ENCODE measurements at regions not wholly inside any gene's neighbourhood (a gene's known extent, or its start where the extent isn't known, plus 50 kb on each side); places are given as distances from the start of the nearest gene placed in this dataset.

DNA sequence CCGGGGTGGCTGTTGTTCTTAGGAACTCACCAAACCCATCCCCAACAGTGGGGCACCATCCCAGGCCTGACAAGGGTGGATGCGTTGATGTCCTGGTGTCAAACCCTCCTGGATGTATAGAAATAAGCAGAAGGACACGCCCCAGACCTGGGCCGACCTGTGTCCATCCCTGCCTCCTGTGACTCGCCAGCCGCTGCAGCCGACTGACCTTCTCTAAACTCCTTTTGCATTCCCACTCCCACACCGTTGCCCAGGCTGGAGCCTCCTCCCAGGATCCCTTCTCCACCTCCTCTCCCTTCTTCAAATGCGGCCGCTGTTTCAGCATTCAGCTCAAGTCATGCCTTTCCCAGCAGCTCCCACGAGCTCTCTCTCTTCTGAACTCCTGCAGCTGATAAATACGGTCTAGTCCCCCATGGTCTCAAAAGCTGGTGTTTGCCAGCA lies 213.2 kb upstream of the IER5L start:
- BruUV-seq (replicated peaks): no TSS peak
- CTCF ChIA-PET: no interaction called here
- H3K27me3 ChIP-seq (ENCODE audit: insufficient read depth, low read depth): no peaks in the 10 kb centered on the region

DNA sequence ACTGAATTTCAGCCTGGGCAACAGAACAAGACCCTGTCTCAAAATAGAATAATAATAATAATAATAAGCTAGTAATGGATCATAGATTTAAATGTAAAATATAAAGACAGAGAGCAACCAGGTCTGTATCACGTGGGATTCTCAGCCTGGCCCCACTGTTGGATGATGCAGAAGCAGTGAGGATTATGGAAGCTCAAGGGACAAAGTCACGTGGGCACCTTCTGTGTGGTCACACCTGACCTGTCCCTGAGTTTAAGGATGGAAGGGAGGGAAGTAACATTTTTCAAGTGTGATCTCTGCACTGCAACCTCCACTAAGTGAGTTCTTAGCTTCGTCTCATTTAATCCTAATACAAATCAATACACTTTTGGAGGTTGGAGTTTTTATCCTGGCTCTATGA lies 212.5 kb upstream of the IER5L start:
- intact Hi-C loops (cut with micrococcal nuclease; ENCODE audit: unreplicated experiment): no loop called here
- Histone ChIP-seq H3K4me2 (no peak overlapping the region), H3K27me3 (ENCODE audit: insufficient read depth, low read depth) (no peaks in the 10 kb centered on the region), H3K9me3 (ENCODE audit: insufficient read depth, low read depth) (no peaks in the 10 kb centered on the region), H3K79me2 (ENCODE audit: low read depth) (no peaks in the 10 kb centered on the region), H3F3A (ENCODE audit: insufficient read depth, low read depth) (peaks cover 5% of the 10 kb centered on the region; the same call in 1 of the 2 replicates), H3K36me3 (ENCODE audit: low read depth) (no peaks in the 10 kb centered on the region), H3K27ac (no peak overlapping the region), H3K4me3 (no peak overlapping the region), H3K4me1 (replicated peaks; ENCODE audit: insufficient read depth) (no peaks in the 10 kb centered on the region), H4K20me1 (ENCODE audit: insufficient read depth) (no peaks in the 10 kb centered on the region), H2AFZ (no peak overlapping the region), H3K9me2 (ENCODE audit: insufficient read depth) (no peaks in the 10 kb centered on the region)
- ChIA-PET POLR2A (ENCODE audit: unreplicated experiment) (no interaction called here), CTCF (no interaction called here)
- TF ChIP-seq EZH2 (IDR thresholded peaks at IDR 0.05; ENCODE audit: low read depth): no peak
- TF ChIP-seq, protein P1, sequence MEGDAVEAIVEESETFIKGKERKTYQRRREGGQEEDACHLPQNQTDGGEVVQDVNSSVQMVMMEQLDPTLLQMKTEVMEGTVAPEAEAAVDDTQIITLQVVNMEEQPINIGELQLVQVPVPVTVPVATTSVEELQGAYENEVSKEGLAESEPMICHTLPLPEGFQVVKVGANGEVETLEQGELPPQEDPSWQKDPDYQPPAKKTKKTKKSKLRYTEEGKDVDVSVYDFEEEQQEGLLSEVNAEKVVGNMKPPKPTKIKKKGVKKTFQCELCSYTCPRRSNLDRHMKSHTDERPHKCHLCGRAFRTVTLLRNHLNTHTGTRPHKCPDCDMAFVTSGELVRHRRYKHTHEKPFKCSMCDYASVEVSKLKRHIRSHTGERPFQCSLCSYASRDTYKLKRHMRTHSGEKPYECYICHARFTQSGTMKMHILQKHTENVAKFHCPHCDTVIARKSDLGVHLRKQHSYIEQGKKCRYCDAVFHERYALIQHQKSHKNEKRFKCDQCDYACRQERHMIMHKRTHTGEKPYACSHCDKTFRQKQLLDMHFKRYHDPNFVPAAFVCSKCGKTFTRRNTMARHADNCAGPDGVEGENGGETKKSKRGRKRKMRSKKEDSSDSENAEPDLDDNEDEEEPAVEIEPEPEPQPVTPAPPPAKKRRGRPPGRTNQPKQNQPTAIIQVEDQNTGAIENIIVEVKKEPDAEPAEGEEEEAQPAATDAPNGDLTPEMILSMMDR (conservative IDR thresholded peaks at IDR 0.05): no peak
- no TSS peak for BruUV-seq (replicated peaks)
- no peak for DNase-seq

More for the DNA sequence above, 213.2 kb upstream of the IER5L start:
- no peaks in the 10 kb centered on the region for H3K36me3 ChIP-seq (ENCODE audit: low read depth)
- TF ChIP-seq EZH2 (IDR thresholded peaks at IDR 0.05; ENCODE audit: low read depth): no peak
- TF ChIP-seq, protein P1 (conservative IDR thresholded peaks at IDR 0.05): no peak
- H3K27ac ChIP-seq: no peak overlapping the region
- H3K4me3 ChIP-seq: no peak overlapping the region
- no peaks in the 10 kb centered on the region for H3K4me1 ChIP-seq (replicated peaks; ENCODE audit: insufficient read depth)
- POLR2A ChIA-PET (ENCODE audit: unreplicated experiment): no interaction called here
- no peaks in the 10 kb centered on the region for H3K9me3 ChIP-seq (ENCODE audit: insufficient read depth, low read depth)
- H4K20me1 ChIP-seq (ENCODE audit: insufficient read depth): no peaks in the 10 kb centered on the region
- H3F3A ChIP-seq (ENCODE audit: insufficient read depth, low read depth): no peaks in the 10 kb centered on the region
- DNase-seq: no peak
- H2AFZ ChIP-seq: no peak overlapping the region
- H3K4me2 ChIP-seq: no peak overlapping the region
- no peaks in the 10 kb centered on the region for H3K79me2 ChIP-seq (ENCODE audit: low read depth)
- intact Hi-C loops (cut with micrococcal nuclease; ENCODE audit: unreplicated experiment): no loop called here
- H3K9me2 ChIP-seq (ENCODE audit: insufficient read depth): no peaks in the 10 kb centered on the region

DNA sequence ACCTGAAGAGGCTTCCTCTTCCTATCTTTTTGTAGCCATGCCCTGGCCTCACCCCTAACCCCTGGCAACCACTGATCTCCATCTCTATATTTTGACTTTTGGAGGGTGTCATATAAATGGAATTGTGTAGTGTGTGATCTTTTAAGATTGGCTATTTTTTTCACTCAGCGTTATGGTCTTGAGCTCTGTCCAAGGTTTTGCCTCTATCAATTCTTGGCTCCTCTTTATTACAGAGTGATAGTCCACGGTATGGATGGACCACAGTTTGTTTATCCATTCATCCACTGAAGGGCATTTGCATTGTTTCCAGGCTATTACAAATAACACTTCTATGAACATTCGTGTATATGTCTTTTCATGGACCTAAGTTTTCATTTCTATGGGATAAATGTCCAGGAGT lies 209.8 kb upstream of the IER5L start:
- ChIA-PET CTCF (no interaction called here), POLR2A (ENCODE audit: unreplicated experiment) (interaction anchor here (0.6 kb wide), 2 partner anchors 45 to 52 kb away, joined by 3 to 5 read pairs; no protein-coding TSS in a partner anchor)
- H3K4me2 ChIP-seq: no peak overlapping the region
- no peak overlapping the region for H2AFZ ChIP-seq
- TF ChIP-seq EZH2 (IDR thresholded peaks at IDR 0.05; ENCODE audit: low read depth): no peak
- TF ChIP-seq, protein P1 (conservative IDR thresholded peaks at IDR 0.05): no peak
- DNase-seq: no peak
- H3F3A ChIP-seq (ENCODE audit: insufficient read depth, low read depth): peaks cover 13% of the 10 kb centered on the region; the same call in 1 of the 2 replicates
- peaks cover under 1% of the 10 kb centered on the region for H3K4me1 ChIP-seq (replicated peaks; ENCODE audit: insufficient read depth)
- peaks cover 8% of the 10 kb centered on the region; the same call in 1 of the 2 replicates for H3K79me2 ChIP-seq (ENCODE audit: low read depth)
- no peak overlapping the region for H3K27ac ChIP-seq
- H3K4me3 ChIP-seq: no peak overlapping the region
- intact Hi-C loops (cut with micrococcal nuclease; ENCODE audit: unreplicated experiment): no loop called here
- H3K9me3 ChIP-seq (ENCODE audit: insufficient read depth, low read depth): no peaks in the 10 kb centered on the region
- H4K20me1 ChIP-seq (ENCODE audit: insufficient read depth): no peaks in the 10 kb centered on the region
- H3K36me3 ChIP-seq (ENCODE audit: low read depth): no peaks in the 10 kb centered on the region
- H3K27me3 ChIP-seq (ENCODE audit: insufficient read depth, low read depth): no peaks in the 10 kb centered on the region
- no TSS peak for BruUV-seq (replicated peaks)
- H3K9me2 ChIP-seq (ENCODE audit: insufficient read depth): no peaks in the 10 kb centered on the region
